ENCODE measurements at regions not wholly inside any gene's neighbourhood (a gene's known extent, or its start where the extent isn't known, plus 50 kb on each side); places are given as distances from the start of the nearest gene placed in this dataset.
"Not testable (repeated sequence)": the region's sequence is repeated elsewhere in the genome, so short reads cannot be mapped to it uniquely, and the experiment has no call there.

- FAIRE-seq (no peak), DNase-seq (ENCODE audit: low spot score) (no peak)
Measured at GRCh38 chr1:215287362-215287761, 204.8 kb downstream of the KCNK2 start.

GRCh38 chr1:215290018-215290417 is 207.5 kb downstream of the KCNK2 start:
- FAIRE-seq: no peak
- no peak for DNase-seq (ENCODE audit: low spot score)

- no peak for FAIRE-seq
- no peak for DNase-seq (ENCODE audit: low spot score)
Measured at GRCh38 chr1:215292932-215293331, 210.4 kb downstream of the KCNK2 start.

GRCh38 chr1:215306426-215306825 is 223.9 kb downstream of the KCNK2 start:
- FAIRE-seq: no peak

GRCh38 chr1:215321802-215322201 is 239.3 kb downstream of the KCNK2 start:
- FAIRE-seq (no peak), DNase-seq (ENCODE audit: low spot score) (no peak)

More at GRCh38 chr1:215306426-215306825, 223.9 kb downstream of the KCNK2 start:
- no peak for DNase-seq (ENCODE audit: low spot score)

- DNase-seq (ENCODE audit: low spot score); FAIRE-seq: not testable (repeated sequence)
Measured at GRCh38 chr1:215323992-215324391, 241.5 kb downstream of the KCNK2 start.

- no peak for FAIRE-seq
- no peak for DNase-seq (ENCODE audit: low spot score)
Measured at GRCh38 chr1:215330426-215330825, 236.7 kb upstream of the KCTD3 start.

- no peak for DNase-seq (ENCODE audit: low spot score)
- no peak for FAIRE-seq
Measured at GRCh38 chr1:215344539-215344938, 222.6 kb upstream of the KCTD3 start.

- no peak for FAIRE-seq
- DNase-seq (ENCODE audit: low spot score): no peak
Measured at GRCh38 chr1:215345208-215345607, 221.9 kb upstream of the KCTD3 start.

GRCh38 chr1:215345766-215346165 is 221.3 kb upstream of the KCTD3 start:
- DNase-seq (ENCODE audit: low spot score): no peak
- no peak for FAIRE-seq

- no peak for FAIRE-seq
- no peak for DNase-seq (ENCODE audit: low spot score)
Measured at GRCh38 chr1:215357901-215358300, 209.2 kb upstream of the KCTD3 start.

- DNase-seq (ENCODE audit: low spot score) (no peak), FAIRE-seq (no peak)
Measured at GRCh38 chr1:215358356-215358755, 208.7 kb upstream of the KCTD3 start.

GRCh38 chr1:215360031-215360430 is 207.1 kb upstream of the KCTD3 start:
- FAIRE-seq (no peak), DNase-seq (ENCODE audit: low spot score) (no peak)

- FAIRE-seq (no peak), DNase-seq (ENCODE audit: low spot score) (no peak)
Measured at GRCh38 chr1:215360758-215361157, 206.3 kb upstream of the KCTD3 start.

- DNase-seq (ENCODE audit: low spot score) (no peak), FAIRE-seq (no peak)
Measured at GRCh38 chr1:215375381-215375780, 191.7 kb upstream of the KCTD3 start.

- no peak for FAIRE-seq
- no peak for DNase-seq (ENCODE audit: low spot score)
Measured at GRCh38 chr1:215376544-215377264, 190.4 kb upstream of the KCTD3 start.

GRCh38 chr1:215377746-215378145 is 189.4 kb upstream of the KCTD3 start:
- no peak for FAIRE-seq
- no peak for DNase-seq (ENCODE audit: low spot score)

GRCh38 chr1:215380566-215380965 is 186.5 kb upstream of the KCTD3 start:
- DNase-seq (ENCODE audit: low spot score) (no peak), FAIRE-seq (no peak)

GRCh38 chr1:215393476-215393875 is 173.6 kb upstream of the KCTD3 start:
- FAIRE-seq (no peak), DNase-seq (ENCODE audit: low spot score) (no peak)

- FAIRE-seq (no peak), DNase-seq (ENCODE audit: low spot score) (no peak)
Measured at GRCh38 chr1:215394084-215394991, 172.8 kb upstream of the KCTD3 start.

GRCh38 chr1:215397106-215397505 is 170.0 kb upstream of the KCTD3 start:
- DNase-seq (ENCODE audit: low spot score) (no peak), FAIRE-seq (no peak)

GRCh38 chr1:215397843-215398242 is 169.3 kb upstream of the KCTD3 start:
- no peak for FAIRE-seq
- DNase-seq (ENCODE audit: low spot score): no peak

- DNase-seq (ENCODE audit: low spot score) (no peak), FAIRE-seq (no peak)
Measured at GRCh38 chr1:215399787-215400186, 167.3 kb upstream of the KCTD3 start.

Measured in RCC 7860 (cell line).